Mesendoderm (in vitro differentiated cells): ENCODE measurements at regions not wholly inside any gene's neighbourhood (a gene's known extent, or its start where the extent isn't known, plus 50 kb on each side); places are given as distances from the start of the nearest gene placed in this dataset.

Experiments used
- DNase-seq: peaks from one replicate; pipeline ENCODE4 v3.0.0; 2013
- H2AK5ac ChIP-seq: 2 replicates; pipeline ENCODE4 v1.6.1; 2013; ENCODE audit warnings: low read length, inconsistent platforms
- H2BK120ac ChIP-seq: 2 replicates; pipeline ENCODE4 v1.6.1; 2013; ENCODE audit warnings: low read depth, mild to moderate bottlenecking, low read length, moderate library complexity, mixed read lengths
- H2BK15ac ChIP-seq: replicated peaks from 2 replicates; pipeline ENCODE4 v1.6.1; 2013; ENCODE audit warnings: low read depth, mild to moderate bottlenecking, moderate library complexity
- H2BK5ac ChIP-seq: 2 replicates; pipeline ENCODE4 v1.6.1; 2013; ENCODE audit warnings: low read length, inconsistent platforms
- H3K18ac ChIP-seq: 2 replicates; pipeline ENCODE4 v1.6.1; 2013; ENCODE audit warnings: mild to moderate bottlenecking, low read length, mixed read lengths
- H3K23ac ChIP-seq: one replicate; pipeline ENCODE4 v1.6.1; 2013; ENCODE audit warnings: low read length
- H3K27ac ChIP-seq: 2 replicates; pipeline ENCODE4 v1.5.1; 2013; ENCODE audit warnings: low read depth, mild to moderate bottlenecking, inconsistent platforms, low read length, moderate library complexity
- H3K27me3 ChIP-seq: 2 replicates; pipeline ENCODE4 v1.6.1; 2013; ENCODE audit warnings: low read length, control low read depth, mild to moderate bottlenecking, inconsistent platforms; ENCODE audit not compliant: insufficient read depth, poor library complexity
- H3K36me3 ChIP-seq: 2 replicates; pipeline ENCODE4 v1.6.1; 2013; ENCODE audit warnings: low read length, inconsistent platforms; ENCODE audit not compliant: control insufficient read depth, insufficient read depth
- H3K4ac ChIP-seq: one replicate; pipeline ENCODE4 v1.6.1; 2013; ENCODE audit warnings: low read depth, mild to moderate bottlenecking, low read length, moderate library complexity
- H3K4me1 ChIP-seq: 2 replicates; pipeline ENCODE4 v1.6.1; 2013; ENCODE audit warnings: low read depth, low read length, inconsistent platforms; ENCODE audit not compliant: control insufficient read depth
- H3K4me2 ChIP-seq: 2 replicates; pipeline ENCODE4 v1.6.1; 2013; ENCODE audit warnings: low read length
- H3K4me3 ChIP-seq: 2 replicates; pipeline ENCODE4 v1.5.1; 2013; ENCODE audit warnings: mild to moderate bottlenecking, low read length
- H3K56ac ChIP-seq: one replicate; pipeline ENCODE4 v1.6.1; 2013; ENCODE audit warnings: low read length
- H3K79me1 ChIP-seq: 2 replicates; pipeline ENCODE4 v1.6.1; 2013; ENCODE audit warnings: low read length, inconsistent platforms
- H3K79me2 ChIP-seq: 2 replicates; pipeline ENCODE4 v1.6.1; 2013; ENCODE audit warnings: mild to moderate bottlenecking, low read length; ENCODE audit not compliant: control insufficient read depth, insufficient read depth
- H3K9ac ChIP-seq: 2 replicates; pipeline ENCODE4 v1.6.1; 2013; ENCODE audit warnings: low read length, inconsistent platforms
- H4K5ac ChIP-seq: one replicate; pipeline ENCODE4 v1.6.1; 2013; ENCODE audit warnings: low read length
- H4K8ac ChIP-seq: one replicate; pipeline ENCODE4 v1.6.1; 2013; ENCODE audit warnings: low read depth, mild to moderate bottlenecking, control low read depth, low read length, moderate library complexity
- WGBS: extraction: QIAGEN DNeasy Blood & Tissue Kit; methylation state at CpG from one replicate; pipeline ENCODE4 v1.1.7; 2013; ENCODE audit warnings: low lambda C conversion rate, missing lambda C conversion rate; ENCODE audit not compliant: insufficient coverage; ENCODE audit errors: extremely low coverage; 5-methylcytosine and 5-hydroxymethylcytosine counted together

DNA sequence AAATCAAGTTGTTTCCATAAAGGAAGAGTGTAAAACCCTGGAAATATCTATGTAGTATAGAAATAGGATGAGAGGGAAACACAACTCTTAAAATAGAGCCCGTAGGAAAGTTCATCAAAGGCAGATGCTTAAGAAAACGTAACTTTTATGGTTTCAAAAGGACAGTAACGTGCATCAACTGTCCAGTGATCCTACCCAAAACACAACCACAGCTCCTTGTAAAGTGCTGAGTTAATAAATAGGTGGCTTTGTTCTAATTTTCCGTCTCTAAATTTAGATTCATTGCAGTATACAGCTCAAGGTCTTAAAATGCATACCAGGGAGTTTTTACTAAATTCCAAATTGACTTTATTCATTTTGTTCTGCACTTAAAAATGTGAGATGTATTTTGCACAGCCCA, 282.1 kb upstream of the ID2 start:
- Histone ChIP-seq H3K36me3 (no peaks in the 10 kb centered on the region), H3K56ac (no peak overlapping the region), H3K18ac (no peak overlapping the region), H3K79me2 (no peaks in the 10 kb centered on the region), H2BK15ac (no peak overlapping the region), H3K79me1 (no peaks in the 10 kb centered on the region), H3K4me3 (no peak overlapping the region), H3K27me3 (no peaks in the 10 kb centered on the region), H3K9ac (no peak overlapping the region), H2BK120ac (no peak overlapping the region), H4K8ac (no peak overlapping the region), H3K4ac (no peak overlapping the region), H3K4me2 (no peak overlapping the region), H3K27ac (no peak overlapping the region), H3K4me1 (no peaks in the 10 kb centered on the region), H2BK5ac (no peak overlapping the region), H3K23ac (no peak overlapping the region), H2AK5ac (no peak overlapping the region), H4K5ac (no peak overlapping the region)
- DNase-seq, result no peak
- WGBS, result no CpG with 5 or more reads among the region's 4 CpGs

DNA sequence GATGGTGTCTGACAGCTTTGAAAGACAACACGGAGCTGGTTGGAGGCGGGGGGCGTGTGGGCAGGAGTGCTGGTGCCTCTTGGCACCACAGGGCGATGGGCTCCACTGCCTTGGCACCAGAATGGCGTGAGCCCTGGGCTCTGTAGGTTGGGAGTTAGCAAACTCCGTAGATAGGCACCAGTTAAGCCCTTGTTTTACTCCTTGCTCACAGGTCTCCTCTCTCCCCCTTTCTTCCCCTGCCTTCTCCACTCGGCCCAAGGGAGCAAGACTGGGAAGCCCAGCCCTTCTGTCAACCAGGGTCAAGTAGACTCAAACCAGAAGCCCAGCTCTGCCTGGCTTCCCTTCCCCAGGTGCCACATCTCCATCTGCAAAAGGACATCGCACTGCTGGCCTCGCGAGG, 281.7 kb upstream of the ID2 start:
- Histone ChIP-seq H2BK15ac (no peak overlapping the region), H4K5ac (no peak overlapping the region), H3K56ac (no peak overlapping the region), H3K79me1 (no peaks in the 10 kb centered on the region), H3K27ac (no peak overlapping the region), H3K79me2 (no peaks in the 10 kb centered on the region), H3K4ac (no peak overlapping the region), H3K9ac (no peak overlapping the region), H3K4me3 (no peak overlapping the region), H3K4me1 (no peaks in the 10 kb centered on the region), H2BK5ac (no peak overlapping the region), H3K18ac (no peak overlapping the region), H2BK120ac (no peak overlapping the region), H3K4me2 (no peak overlapping the region), H3K36me3 (no peaks in the 10 kb centered on the region), H2AK5ac (no peak overlapping the region), H3K27me3 (no peaks in the 10 kb centered on the region), H3K23ac (no peak overlapping the region), H4K8ac (no peak overlapping the region)
- WGBS, result no CpG with 5 or more reads among the region's 10 CpGs
- DNase-seq, result no peak

DNA sequence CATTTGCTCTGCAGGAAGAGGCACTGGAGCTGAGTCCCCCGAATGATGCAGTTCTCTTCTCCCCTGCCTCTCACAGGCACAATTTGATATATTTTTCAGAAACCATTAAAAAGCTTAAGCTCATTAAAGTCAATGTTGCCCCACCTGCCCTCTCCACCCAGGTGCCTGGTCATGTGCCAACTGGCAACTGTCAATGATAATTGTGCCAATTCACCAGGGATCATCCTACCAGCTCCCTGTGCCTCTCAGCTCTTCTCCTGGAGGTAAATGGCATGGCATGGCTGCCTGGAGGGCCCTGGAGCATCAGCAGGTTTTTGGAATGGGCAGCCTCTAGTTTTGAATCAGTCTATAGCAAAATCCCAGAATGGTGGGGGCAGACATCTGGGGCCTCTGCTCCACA, 279.6 kb upstream of the ID2 start:
- H2BK5ac ChIP-seq, result no peak overlapping the region
- H3K18ac ChIP-seq, result no peak overlapping the region
- no peak overlapping the region for H3K4me3 ChIP-seq
- no peak overlapping the region for H3K4me2 ChIP-seq
- no peaks in the 10 kb centered on the region for H3K27me3 ChIP-seq
- no peaks in the 10 kb centered on the region for H3K4me1 ChIP-seq
- no peak overlapping the region for H2BK120ac ChIP-seq
- no peak overlapping the region for H4K5ac ChIP-seq
- H3K4ac ChIP-seq, result no peak overlapping the region
- no peaks in the 10 kb centered on the region for H3K36me3 ChIP-seq
- H3K9ac ChIP-seq, result no peak overlapping the region
- no peak overlapping the region for H3K23ac ChIP-seq
- WGBS, result no CpG with 5 or more reads among the region's 1 CpG
- no peak overlapping the region for H3K56ac ChIP-seq
- H3K27ac ChIP-seq, result no peak overlapping the region
- no peaks in the 10 kb centered on the region for H3K79me2 ChIP-seq
- DNase-seq, result no peak
- H4K8ac ChIP-seq, result no peak overlapping the region
- H2BK15ac ChIP-seq, result no peak overlapping the region
- no peaks in the 10 kb centered on the region for H3K79me1 ChIP-seq
- H2AK5ac ChIP-seq, result no peak overlapping the region

DNA sequence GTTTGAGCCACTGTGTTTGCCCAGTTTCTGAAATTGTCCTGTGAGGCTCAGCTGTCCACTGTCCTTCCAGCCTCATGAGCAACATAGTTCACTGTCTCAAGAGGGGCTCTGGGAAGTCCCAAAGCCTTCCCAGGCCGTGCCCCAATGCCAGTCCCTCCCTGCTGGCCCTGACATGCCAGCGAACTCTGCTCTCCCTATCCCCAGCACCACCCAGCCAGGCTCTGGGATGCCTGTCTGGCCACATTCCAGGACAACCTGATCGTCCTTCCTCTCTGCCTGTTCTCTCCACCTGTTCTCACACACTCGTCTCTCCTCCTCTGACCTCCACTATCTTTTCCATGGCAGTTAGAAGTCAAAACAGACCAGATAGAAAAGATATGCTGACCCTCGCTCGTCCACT, 278.0 kb upstream of the ID2 start:
- Histone ChIP-seq H3K79me2 (no peaks in the 10 kb centered on the region), H3K4ac (no peak overlapping the region), H2BK5ac (no peak overlapping the region), H3K56ac (no peak overlapping the region), H3K23ac (no peak overlapping the region), H4K5ac (no peak overlapping the region), H2BK15ac (no peak overlapping the region), H2BK120ac (no peak overlapping the region), H3K79me1 (no peaks in the 10 kb centered on the region), H3K9ac (no peak overlapping the region), H3K4me1 (no peaks in the 10 kb centered on the region), H3K27me3 (no peaks in the 10 kb centered on the region), H3K18ac (no peak overlapping the region), H3K4me2 (no peak overlapping the region), H4K8ac (no peak overlapping the region), H3K27ac (no peak overlapping the region), H2AK5ac (no peak overlapping the region), H3K36me3 (no peaks in the 10 kb centered on the region), H3K4me3 (no peak overlapping the region)
- no CpG with 5 or more reads among the region's 6 CpGs for WGBS
- no peak for DNase-seq

DNA sequence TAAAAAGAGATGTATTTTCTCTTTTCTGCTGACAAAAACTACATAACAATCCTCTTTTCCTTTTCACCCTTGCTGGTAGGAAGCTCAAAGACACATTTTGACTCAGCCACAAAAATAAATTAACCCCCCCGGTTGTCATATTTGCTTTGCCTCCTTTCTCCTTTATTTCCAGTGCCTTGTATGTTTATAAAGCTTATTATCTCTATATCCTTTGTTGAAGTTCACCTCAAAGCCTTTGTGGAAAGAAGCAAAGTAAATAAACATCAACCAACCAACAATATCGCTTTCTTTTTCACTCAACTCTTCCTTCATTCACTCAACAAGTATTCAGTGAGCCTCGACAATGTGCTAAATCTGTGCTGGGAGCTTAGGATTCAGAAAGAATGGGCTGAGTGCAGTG, 276.5 kb upstream of the ID2 start:
- Histone ChIP-seq H3K79me2 (no peaks in the 10 kb centered on the region), H3K4me2 (no peak overlapping the region), H3K9ac (no peak overlapping the region), H3K18ac (no peak overlapping the region), H2BK5ac (no peak overlapping the region), H3K4me3 (no peak overlapping the region), H4K5ac (no peak overlapping the region), H3K4ac (no peak overlapping the region), H4K8ac (no peak overlapping the region), H2AK5ac (no peak overlapping the region), H2BK15ac (no peak overlapping the region), H3K79me1 (no peaks in the 10 kb centered on the region), H3K4me1 (no peaks in the 10 kb centered on the region), H3K36me3 (no peaks in the 10 kb centered on the region), H2BK120ac (no peak overlapping the region), H3K56ac (no peak overlapping the region), H3K27me3 (no peaks in the 10 kb centered on the region), H3K23ac (no peak overlapping the region), H3K27ac (no peak overlapping the region)
- no peak for DNase-seq
- WGBS, result no CpG with 5 or more reads among the region's 3 CpGs

DNA sequence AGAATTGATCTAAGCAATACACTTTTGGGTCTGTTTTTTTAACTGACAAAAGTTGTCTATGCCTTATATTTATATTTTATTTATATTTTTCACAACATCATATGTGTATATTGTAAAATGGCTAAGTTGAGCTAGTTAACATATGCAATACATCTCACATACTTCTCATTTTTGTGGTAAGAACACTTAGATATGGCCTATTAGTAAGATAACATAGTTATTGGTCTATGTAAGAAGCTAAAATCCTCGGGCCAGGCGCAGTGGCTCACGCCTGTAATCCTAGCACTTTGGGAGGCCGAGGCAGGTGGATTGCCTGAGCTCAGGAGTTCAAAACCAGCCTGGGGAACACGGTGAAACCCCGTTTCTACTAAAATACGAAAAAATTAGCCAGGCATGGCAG, 275.6 kb upstream of the ID2 start:
- H3K18ac ChIP-seq, result no peak overlapping the region
- H3K36me3 ChIP-seq, result no peaks in the 10 kb centered on the region
- no peak overlapping the region for H2BK5ac ChIP-seq
- no peak overlapping the region for H2BK120ac ChIP-seq
- no CpG with 5 or more reads among the region's 7 CpGs for WGBS
- H2AK5ac ChIP-seq, result no peak overlapping the region
- no peak overlapping the region for H3K4me3 ChIP-seq
- no peak overlapping the region for H3K23ac ChIP-seq
- H3K79me2 ChIP-seq, result no peaks in the 10 kb centered on the region
- no peak for DNase-seq
- H4K8ac ChIP-seq, result no peak overlapping the region
- no peak overlapping the region for H3K4ac ChIP-seq
- no peaks in the 10 kb centered on the region for H3K79me1 ChIP-seq
- H4K5ac ChIP-seq, result no peak overlapping the region
- H3K27ac ChIP-seq, result no peak overlapping the region
- H3K4me2 ChIP-seq, result no peak overlapping the region
- H3K27me3 ChIP-seq, result no peaks in the 10 kb centered on the region
- H2BK15ac ChIP-seq, result no peak overlapping the region
- H3K9ac ChIP-seq, result no peak overlapping the region
- H3K56ac ChIP-seq, result no peak overlapping the region
- no peaks in the 10 kb centered on the region for H3K4me1 ChIP-seq
